Activated T-cell treated with anti-CD3 and anti-CD28 coated beads for 48 hours (primary cell): ENCODE measurements at regions not wholly inside any gene's neighbourhood (a gene's known extent, or its start where the extent isn't known, plus 50 kb on each side); places are given as distances from the start of the nearest gene placed in this dataset.

ENCODE experiments used
- DNase-seq: peaks from one replicate; pipeline ENCODE4 v3.0.0-alpha.2; 2020; ENCODE audit warnings: low read depth

DNA sequence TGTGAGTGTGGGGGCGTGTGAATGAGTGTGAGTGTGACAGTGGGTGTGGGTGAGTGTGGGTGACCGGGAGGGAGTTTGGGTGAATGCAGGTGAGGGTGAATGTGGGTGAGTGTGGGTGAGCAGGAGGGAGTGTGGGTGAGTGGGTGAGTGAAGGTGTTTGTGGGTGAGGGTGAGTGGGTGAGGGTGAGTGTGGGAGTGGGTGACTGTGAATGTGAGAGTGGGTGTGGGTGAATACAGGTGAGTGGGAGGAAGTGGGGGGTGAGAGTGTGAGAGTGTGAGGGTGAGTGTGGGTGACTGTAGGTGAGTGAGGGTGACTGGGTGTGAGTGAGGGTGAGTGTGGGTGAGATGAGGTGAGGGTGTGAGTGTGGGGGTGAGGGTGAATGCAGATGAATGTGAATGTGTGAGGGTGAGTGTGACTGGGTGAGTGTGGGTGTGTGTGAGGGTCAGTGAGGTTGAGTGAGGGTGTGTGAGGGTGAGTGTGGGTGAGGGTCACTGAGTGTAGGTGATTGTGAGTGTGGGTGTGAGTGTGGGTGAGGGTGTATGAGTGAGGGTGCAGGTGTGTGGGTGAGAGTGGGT lies 1677.3 kb upstream of the TENM3 start:
- no peak for DNase-seq

DNA sequence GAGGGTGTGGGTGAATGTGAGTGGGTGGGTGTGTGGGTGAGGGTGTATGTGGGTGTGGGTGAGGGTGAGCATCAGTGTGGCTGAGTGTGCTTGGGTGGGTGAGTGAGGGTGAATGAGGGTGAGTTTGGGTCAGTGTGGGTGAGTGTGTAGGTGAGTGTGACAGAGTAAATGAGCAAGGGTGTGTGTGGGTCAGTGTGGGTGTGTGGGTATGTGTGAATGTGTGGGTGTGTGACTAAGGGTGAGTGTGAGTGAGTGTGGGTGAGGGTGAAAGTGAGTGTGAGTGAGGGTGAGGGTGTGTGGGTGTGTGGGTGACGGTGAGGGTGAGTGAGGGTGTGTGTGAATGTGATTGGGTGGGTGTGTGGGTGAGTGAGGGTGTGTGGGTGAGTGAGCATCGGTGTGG lies 1676.7 kb upstream of the TENM3 start:
- no peak for DNase-seq

DNA sequence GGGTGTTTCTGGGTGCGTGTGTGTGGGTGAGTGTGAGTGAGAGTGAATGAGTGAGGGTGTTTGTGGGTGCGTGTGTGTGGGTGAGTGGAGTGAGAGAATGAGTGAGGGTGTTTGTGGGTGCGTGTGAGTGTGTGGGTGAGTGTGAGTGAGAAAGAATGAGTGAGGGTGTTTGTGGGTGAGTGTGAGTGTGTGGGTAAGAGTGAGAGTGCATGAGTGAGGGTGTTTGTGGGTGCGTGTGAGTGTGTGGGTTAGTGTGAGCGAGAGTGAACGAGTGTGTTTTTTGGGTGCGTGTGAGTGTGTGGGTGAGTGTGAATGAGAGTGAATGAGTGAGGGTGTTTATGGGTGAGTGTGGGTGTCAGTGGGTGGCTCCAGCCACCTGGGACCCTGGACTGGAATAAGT lies 1676.1 kb upstream of the TENM3 start:
- DNase-seq: no peak

DNA sequence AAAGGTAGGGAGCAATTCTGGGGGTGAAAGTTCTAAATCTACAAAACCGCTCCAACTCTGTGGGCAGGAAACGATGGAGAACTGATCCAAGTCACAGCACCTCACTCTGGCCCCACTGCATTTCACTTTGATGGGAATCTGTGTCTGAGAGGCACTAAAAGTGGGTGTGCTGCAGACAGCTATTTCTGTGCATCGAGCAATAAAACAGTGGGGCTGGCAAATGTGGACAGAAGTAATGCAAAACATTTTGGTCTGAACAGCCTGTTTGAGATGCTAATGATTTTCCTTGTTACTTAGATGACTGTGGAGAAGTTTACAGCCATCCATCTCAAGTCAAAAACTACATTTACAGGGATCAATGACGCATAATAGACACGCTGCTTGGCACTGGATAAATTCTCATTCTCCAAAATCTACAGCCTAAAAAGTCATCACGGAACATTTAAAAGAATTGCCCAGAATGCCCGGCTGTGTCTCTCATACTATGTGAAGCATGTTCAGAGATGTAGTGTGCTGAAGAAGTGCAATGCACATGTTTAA lies 1671.6 kb upstream of the TENM3 start:
- no peak for DNase-seq

DNA sequence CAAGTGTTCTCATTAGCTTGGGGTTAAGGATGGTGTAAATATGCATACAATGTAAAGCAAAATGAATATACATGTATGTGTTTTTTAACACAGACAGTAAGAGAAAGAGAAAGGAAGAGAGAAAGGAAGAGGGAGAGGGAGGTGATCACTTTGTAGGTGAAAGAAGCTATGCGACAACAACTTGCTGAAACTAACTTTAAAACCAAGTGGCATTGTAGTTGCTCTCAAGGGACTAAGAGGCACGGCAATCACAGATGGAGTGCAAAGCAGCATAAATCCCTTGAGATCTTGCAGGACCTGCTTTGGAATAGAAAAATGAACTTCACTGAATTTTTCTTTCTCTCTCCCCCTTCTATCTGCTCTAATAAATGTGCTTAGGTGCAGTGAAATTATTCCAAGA lies 1665.0 kb upstream of the TENM3 start:
- DNase-seq: no peak

DNA sequence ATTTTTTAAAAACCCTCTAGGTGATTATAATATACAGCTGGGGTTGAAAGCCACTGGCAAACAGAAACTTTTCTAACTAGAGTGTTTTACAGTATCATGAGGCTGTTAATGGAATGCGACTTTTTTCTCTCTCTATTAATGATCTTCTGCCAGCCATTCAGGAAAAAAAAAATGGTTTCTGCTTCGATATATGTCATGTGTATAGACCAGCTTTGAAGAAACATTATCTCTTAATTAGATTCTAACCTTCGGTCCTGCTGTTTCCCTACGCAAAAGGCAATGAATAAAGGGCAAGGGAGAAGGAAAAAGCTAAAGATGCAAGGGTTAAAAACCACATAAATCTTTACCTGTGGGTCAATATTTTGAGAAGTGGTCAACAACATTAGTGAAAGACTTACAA lies 1662.1 kb upstream of the TENM3 start:
- DNase-seq: no peak

DNA sequence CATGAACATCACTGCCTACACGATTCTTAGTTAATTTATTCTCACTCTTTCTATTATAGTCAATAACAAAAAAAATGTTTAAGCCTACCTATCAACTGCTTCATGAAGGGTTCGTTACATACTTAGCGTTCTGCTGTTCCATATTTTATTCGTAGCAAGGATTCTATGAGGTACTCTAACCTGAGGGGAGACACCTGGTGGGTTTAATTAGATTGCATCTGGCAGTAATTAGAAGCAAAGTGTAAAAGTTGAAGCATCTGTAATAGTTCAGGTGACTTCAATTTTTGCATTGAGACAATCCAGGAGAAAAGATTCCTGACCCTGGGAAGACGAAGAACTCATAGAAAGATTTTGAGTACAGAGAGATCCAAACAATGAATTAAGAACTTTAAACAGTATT lies 1655.8 kb upstream of the TENM3 start:
- DNase-seq: no peak

DNA sequence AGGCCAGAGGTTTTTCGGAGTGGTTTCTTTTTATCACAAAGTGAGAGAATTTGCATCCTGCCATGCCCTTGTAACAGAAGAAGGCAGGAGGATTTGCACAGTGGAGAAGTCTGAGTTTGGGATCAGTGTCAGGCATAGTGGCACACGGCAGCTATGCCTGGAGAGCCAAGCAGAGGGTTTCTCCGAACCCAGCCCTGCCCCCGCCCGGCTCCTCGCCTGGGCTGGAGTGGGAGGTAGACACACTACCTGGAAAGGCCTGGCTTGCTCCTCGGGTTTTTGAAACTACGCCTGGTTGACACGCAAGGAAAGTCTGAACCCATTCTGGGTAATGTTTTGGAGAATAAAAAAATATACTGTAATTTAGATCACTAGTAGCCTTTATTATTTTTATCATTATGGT lies 1653.6 kb upstream of the TENM3 start:
- no peak for DNase-seq

DNA sequence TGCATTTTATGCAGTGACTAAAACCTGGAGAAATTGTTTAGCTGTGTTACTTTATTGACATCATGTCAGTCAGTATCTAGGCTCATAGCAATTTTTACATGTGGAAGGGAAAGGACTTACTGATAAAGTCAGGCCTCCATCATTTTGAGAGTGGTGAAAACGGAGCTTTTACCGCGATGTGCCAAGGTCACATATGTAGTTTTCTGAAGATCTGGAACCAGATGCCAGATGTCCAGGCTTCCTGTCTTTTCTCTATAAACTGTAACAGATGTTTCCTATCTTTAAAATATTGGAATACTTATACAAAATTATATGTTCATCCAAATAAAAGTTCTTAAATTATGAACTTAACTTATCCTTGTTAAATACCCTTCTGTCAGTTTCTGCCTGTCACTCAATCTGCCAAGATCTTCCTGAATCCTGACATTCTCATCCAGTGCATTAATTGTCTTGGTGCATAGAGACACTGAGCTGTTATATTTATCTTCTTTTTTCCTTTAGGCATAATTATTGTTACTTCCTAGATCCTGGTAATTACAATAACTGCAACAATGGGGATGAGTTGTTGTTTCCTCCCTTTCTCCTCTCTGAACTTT lies 1646.2 kb upstream of the TENM3 start:
- no peak for DNase-seq

DNA sequence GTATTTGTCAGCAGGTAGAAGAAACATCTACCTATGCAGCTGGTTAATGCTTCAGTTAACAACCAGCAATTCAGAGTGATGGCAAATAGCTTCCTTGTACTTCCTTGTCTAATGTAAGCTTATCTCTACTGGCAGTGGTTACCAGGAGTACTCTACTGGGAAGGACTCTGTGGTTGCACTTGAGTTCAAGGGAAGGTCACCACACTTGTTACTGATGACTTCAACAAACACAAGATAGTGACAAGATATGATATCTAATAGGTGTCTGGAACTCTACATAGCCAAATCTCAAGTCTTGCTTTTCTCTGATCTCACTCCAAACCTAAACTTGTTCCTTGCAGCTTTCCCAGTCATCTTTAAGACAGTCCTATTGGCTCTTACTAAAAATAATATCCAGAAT lies 1644.9 kb upstream of the TENM3 start:
- DNase-seq: no peak

DNA sequence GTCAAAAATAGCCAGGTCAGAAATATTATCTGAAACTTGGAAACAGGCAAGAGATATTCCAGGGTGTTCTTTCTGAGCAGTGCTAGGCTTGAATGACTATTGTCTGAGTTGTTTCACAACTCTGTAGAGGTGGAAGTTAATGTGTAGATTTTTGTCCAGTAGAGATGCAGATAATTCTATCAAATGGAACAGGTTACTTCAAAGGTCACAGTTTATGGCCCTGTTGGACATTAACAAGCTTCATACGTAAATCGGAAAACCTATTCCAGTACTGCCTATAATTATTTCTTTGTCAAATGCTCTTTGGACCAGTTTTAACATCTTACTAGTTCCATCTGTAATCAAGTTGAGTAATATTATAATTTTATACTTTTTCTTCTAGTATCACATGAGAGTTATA lies 1639.4 kb upstream of the TENM3 start:
- DNase-seq: no peak

DNA sequence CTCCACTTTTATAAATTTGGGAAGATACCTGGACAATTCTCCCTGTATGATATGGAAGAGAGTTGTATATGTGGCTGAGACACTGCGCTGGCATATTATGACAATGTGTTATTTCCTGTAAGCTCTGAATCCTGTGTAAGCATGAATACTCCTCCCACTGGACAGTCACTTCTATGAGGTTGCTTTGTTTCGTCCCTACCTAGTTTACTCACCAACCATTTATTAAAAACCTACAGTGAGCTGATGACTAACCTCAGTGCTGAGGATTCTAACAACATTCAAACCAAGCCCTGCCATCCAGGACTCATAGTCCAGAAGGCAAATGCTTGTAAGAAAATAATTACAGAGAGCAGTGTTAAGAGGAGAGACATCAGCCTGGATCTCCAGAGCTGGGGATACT lies 1632.9 kb upstream of the TENM3 start:
- DNase-seq: no peak

DNA sequence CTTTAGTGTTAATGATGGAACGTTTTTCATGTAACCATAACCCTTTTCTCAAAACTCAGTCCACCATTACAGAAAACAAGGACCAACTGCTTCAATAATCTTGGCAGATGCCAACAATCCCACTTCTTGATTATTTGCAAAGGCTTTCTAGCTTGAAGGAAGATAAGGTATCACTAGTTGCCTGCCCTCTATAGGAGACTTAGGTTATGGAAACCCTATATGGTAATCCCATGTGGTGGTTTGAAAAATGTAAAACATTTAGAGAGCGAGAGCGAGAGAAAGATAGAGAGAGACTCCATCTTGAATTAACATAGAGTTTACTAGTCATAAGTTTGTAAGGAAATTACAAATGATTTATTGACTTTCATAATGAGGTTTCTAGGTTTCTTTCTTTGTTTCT lies 1627.5 kb upstream of the TENM3 start:
- no peak for DNase-seq

DNA sequence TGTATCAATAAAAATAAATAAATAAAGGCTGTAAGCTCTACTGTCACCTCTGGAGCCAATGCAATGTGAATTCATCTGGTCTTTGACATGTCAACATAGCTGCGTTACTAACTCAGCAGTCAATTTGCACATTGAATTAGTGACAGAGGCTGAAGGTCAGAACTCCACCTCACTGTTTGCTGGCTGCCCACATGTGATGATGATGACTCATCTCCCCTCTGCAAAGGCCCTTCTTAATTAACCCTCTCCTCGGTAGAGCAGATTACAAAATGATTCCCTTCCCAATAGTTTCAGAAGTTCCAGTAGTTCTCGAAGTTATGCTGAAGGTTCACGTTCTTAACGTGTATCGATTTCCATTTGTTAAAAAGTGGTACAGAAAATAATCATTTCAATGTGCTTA lies 1626.0 kb upstream of the TENM3 start:
- no peak for DNase-seq

DNA sequence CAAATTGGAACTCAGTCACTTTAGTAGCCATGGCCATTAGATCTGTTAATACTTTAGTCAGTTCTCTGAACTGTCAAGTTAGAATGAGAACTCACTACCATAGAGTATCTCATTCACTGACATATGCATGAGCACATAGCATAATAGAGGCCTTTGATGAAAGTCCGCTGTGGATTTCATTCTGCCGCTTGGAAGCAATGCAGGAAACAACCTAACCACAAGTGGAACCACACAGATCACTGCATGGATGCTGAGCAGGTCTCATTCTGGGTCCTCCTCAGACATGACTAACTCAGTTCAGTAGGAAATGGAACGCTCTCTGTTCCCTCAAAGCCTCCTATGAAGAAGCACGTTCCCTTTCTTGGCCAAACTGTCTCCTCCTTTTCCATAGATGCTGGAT lies 1624.8 kb upstream of the TENM3 start:
- no peak for DNase-seq

DNA sequence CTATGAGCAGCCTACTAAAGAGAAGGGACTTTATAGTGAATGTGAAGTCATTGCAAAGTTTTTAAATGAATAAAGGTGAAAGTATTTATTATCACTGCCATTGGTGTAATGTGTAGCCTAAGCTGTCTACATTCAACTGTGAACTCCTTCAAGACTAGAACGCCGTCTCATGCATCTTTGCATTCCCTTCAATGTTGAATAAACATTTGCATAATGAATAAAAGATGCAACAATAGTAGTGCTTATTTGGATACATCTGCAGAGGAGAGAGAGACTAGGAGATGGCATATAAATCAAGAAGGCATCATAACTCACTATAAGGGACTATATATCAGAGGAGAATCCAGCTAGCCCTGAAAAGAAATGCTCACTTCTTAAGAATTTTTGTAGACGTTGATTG lies 1623.8 kb upstream of the TENM3 start:
- no peak for DNase-seq

DNA sequence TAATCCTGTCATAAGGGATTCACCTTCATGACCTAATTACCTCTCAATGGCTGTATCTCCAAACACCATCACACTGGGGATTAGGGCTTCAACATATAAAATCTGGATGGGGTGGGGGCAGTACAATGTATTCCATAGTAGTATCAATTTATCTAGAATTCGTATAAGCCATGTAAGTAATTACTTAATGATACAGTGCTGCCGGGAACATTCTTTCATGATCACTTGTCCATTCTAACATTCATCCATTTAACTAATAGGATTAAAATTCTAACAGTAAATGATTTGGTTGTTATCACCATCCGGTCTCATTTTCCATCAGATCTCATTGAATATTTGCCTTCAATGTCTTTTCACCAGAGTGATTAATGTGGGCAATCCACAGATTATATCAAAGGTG lies 1620.9 kb upstream of the TENM3 start:
- no peak for DNase-seq

DNA sequence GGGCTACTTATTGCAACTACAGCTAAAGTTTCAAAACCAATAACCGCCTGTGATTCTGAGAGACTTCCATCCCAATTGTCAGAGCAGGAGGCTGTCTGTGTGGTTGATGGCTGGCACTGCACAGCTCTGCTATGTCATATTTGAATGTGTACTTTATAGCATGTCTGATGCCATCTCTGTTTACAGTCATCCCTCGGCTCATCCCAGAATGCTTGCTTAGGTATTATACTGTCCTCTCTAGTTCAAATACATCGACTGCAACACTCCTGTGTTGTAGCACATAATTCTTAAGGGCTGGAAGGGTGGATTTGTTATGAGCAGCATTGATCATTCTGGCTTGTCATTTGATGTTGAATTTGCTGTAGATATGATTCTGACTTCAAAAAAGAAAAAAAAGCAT lies 1617.5 kb upstream of the TENM3 start:
- no peak for DNase-seq

DNA sequence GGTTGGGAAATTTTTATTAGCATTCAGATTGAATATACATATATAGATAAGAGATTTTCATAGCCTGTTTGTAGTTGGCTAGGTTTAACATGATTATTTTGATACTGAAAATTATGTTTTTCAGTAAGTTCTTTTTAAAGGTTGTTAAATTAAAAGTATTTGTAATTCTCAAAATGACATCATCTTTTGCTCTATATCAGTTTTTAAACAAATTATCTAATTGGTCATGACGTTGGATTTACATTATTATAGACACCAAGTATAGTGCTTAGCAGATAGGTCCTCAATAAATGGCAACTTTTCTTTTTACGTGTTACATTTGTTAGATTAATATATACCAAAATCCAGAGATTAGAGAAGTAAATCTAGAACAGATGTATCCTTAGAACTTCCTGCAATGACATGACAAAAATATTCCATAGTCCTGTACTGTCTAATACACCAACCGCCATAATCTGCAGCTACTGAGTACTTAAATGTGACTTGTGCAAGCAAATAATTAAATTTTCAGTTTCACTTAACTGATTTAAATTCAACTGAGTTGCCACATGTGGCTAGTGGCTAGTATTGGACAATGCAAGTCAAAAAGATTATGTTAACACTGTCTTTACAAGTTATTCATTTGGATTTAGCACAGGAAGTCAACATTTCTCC lies 1613.1 kb upstream of the TENM3 start:
- no peak for DNase-seq

DNA sequence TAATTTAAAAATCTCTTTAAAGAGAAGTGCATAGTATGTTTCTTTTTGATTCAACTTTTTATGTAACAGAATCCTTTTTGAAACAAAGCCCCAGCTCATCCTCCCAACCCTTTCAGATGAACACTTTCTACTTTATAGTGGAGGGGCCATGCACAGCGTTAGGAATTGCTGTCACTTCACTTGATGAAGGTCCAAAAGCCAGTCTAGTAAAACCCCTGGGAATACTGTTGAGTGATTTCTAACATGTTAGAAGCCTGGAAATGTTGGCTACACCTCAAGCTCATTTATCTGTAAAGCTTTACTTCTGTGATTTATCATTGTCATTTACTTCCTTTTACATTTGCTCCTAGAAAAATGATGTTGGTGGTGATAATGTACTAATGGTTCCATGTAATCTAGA lies 1608.9 kb upstream of the TENM3 start:
- no peak for DNase-seq

DNA sequence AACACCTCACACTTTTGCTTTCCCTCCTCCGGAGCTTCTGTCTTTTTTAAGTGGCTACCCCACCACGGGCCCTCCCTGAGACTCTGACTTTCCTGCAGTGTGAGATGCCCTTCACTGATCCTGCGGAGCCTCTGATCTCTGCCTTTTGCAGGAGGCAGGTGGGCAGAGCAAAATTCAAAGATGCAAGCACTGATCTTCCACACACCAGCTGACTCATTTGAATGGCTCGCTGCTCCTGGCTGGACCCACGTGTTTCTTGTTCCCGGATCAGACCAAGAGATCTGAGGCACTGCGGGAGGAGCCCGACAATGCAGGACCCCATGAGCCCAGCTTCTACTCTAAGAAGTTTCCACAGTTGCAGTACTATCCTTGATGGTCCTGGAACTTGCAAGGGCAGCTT lies 1607.9 kb upstream of the TENM3 start:
- DNase-seq: no peak

DNA sequence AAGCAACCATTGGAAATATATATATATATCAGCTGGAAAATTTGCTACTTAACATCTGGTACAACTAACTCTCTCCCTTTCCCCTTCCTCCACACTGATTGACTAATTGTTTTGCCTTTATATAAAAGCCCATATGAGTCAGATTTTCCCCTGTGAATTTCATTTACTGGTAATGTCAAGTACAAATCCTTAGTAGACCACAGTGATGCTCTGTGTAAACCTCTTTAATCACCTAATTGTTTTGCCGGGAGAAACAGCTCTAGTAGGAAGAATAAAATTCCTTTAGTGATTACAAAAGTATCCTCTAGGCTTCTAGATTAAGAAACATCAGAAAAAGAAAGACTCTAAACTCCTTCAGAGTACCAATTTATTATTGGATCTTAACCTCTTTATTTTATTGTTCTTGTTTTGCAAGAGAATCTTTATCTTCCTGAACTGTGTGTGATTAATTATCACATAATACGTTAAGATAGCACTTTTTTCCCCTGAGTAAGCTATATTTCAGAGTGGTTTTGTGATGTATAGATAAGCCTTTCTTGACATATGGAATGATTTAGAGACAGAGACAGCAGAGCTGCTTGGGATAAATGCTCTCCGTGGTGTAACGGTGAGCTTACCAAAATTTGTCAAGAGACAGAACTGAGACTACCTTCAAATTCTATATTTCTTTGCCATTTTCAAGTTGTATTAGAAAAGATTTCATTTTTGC lies 1606.4 kb upstream of the TENM3 start:
- no peak for DNase-seq

DNA sequence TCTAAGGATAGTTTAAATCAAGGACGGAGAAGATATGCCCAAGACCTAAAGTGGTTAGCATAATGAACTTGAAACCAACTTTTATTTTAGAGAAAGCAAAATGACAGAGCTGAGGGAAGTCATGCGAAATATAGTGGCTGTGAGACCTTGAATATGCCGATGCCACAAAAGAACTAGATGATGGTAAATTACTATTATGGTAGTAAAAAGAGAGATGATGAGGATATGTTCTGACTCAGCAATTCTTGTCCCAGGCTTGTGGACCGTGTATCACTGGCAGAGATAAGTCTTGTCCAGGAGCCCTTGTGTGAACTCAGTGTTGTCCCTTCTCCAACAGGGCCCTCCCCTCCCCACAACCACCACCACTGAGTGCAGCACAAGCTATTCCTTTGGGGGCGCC lies 1605.6 kb upstream of the TENM3 start:
- no peak for DNase-seq
